ENCODE measurements at regions not wholly inside any gene's neighbourhood (a gene's known extent, or its start where the extent isn't known, plus 50 kb on each side); places are given as distances from the start of the nearest gene placed in this dataset.

GRCh38 chr3:20890111-20890519 is 704.1 kb upstream of the SGO1 start:
- H3K4me1 ChIP-seq (ENCODE audit: control insufficient read depth, insufficient read depth, low read length): no peaks in the 10 kb centered on the region
- no peak for DNase-seq
- H3K4me3 ChIP-seq (ENCODE audit: low read length): no peak overlapping the region
- no peaks in the 10 kb centered on the region for H3K27me3 ChIP-seq (ENCODE audit: control insufficient read depth, insufficient read depth, low read length)
- H3K9me3 ChIP-seq (replicated peaks; ENCODE audit: control insufficient read depth, low read depth, low read length): no peaks in the 10 kb centered on the region
- H3K27ac ChIP-seq (ENCODE audit: low read length): no peak overlapping the region
- no CpG with 5 or more reads among the region's 2 CpGs for WGBS (ENCODE audit: insufficient coverage)
- H3K36me3 ChIP-seq (ENCODE audit: control insufficient read depth, insufficient read depth, low read length): no peaks in the 10 kb centered on the region

DNA sequence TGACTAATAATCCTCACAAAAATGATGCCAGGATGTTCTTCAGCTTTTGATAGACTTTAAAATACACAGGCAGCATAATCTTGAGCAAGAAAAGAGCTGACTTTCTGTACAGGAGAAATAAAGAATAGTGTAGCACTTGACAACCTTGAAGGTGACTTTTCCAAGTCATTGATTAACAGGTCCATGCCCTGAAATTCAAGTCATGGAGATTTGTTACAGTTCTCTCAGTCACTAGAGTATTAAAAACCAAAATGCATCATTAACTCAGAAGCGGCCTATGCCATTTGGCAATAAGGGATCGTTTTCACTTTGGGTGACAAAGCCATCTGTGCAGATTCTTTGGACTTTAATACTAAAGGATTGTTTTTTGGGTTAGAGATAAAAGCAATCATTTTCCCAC is 692.7 kb upstream of the SGO1 start:
- Histone ChIP-seq H3K27me3 (ENCODE audit: control insufficient read depth, insufficient read depth, low read length) (no peaks in the 10 kb centered on the region), H3K4me1 (ENCODE audit: control insufficient read depth, insufficient read depth, low read length) (no peaks in the 10 kb centered on the region), H3K36me3 (ENCODE audit: control insufficient read depth, insufficient read depth, low read length) (no peaks in the 10 kb centered on the region), H3K4me3 (ENCODE audit: low read length) (no peak overlapping the region), H3K27ac (ENCODE audit: low read length) (no peak overlapping the region), H3K9me3 (replicated peaks; ENCODE audit: control insufficient read depth, low read depth, low read length) (peaks cover 2% of the 10 kb centered on the region)
- DNase-seq: no peak
- WGBS (ENCODE audit: insufficient coverage): no CpG with 5 or more reads among the region's 2 CpGs

DNA sequence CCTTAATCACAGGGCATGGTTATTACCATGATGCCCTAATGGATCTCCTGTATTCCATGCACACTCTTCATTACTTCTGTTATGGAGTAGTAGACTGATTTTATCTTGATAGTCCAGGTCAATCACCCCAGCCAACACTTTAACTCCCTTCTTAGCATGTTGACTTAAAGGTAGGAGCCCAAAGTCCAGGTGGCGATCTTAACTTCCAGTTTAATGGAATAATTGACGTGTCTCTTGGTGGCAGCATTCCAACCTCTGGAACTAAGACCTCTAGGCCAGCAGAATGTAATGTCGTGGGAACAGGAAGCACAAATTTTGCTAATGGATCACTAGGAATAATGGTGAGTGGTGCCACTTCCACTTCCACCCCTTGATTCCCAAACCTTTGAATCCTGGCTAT is 687.2 kb upstream of the SGO1 start:
- Histone ChIP-seq H3K36me3 (ENCODE audit: control insufficient read depth, insufficient read depth, low read length) (no peaks in the 10 kb centered on the region), H3K27ac (ENCODE audit: low read length) (no peak overlapping the region), H3K4me1 (ENCODE audit: control insufficient read depth, insufficient read depth, low read length) (no peaks in the 10 kb centered on the region), H3K4me3 (ENCODE audit: low read length) (no peak overlapping the region), H3K9me3 (replicated peaks; ENCODE audit: control insufficient read depth, low read depth, low read length) (peaks cover 2% of the 10 kb centered on the region), H3K27me3 (ENCODE audit: control insufficient read depth, insufficient read depth, low read length) (no peaks in the 10 kb centered on the region)
- no peak for DNase-seq
- 80% methylated on average over 1 of the region's 3 CpGs for WGBS (ENCODE audit: insufficient coverage)

DNA sequence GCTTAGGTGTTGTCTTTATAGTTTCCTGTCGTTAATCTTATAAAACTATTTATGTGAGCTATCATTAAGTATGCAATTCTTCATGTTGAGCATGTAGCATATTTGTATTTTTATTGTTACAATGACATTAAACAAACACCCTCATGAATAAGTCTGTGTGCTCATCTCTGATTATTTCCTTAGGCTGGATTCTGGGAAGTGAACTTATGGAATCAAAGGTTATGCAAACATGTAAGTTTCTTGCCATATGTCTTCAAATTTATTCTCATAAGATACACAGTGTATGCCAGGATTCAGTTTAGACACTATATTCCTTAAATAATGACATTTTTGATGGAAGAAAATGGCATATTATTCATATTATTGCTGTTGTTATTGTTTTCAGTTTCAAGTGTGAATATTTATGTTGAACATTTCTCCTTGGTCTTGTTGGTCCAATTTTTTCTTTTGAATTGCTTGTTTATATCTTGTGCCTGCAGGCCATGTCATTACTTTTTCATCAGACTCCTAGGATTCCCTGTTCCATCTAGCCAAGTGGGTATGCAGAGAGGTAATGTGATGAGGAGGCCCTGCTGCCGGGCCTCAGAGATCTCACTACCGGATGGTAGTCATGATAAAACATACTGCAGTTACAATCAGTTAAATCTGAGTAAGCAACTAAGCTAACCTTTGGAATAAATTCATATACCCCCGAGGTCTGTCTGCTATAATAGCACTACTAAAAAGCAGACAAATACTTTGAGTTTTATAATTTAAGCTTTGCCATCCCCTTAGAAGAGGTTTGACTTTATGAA is 684.3 kb upstream of the SGO1 start:
- peaks cover under 1% of the 10 kb centered on the region for H3K9me3 ChIP-seq (replicated peaks; ENCODE audit: control insufficient read depth, low read depth, low read length)
- no CpG with 5 or more reads among the region's 4 CpGs for WGBS (ENCODE audit: insufficient coverage)
- no peak for DNase-seq
- no peaks in the 10 kb centered on the region for H3K27me3 ChIP-seq (ENCODE audit: control insufficient read depth, insufficient read depth, low read length)
- no peaks in the 10 kb centered on the region for H3K36me3 ChIP-seq (ENCODE audit: control insufficient read depth, insufficient read depth, low read length)
- no peaks in the 10 kb centered on the region for H3K4me1 ChIP-seq (ENCODE audit: control insufficient read depth, insufficient read depth, low read length)
- H3K4me3 ChIP-seq (ENCODE audit: low read length): no peak overlapping the region
- H3K27ac ChIP-seq (ENCODE audit: low read length): no peak overlapping the region

GRCh38 chr3:20865803-20866202 is 679.8 kb upstream of the SGO1 start:
- no peak overlapping the region for H3K27ac ChIP-seq (ENCODE audit: low read length)
- H3K4me1 ChIP-seq (ENCODE audit: control insufficient read depth, insufficient read depth, low read length): no peaks in the 10 kb centered on the region
- no peaks in the 10 kb centered on the region for H3K36me3 ChIP-seq (ENCODE audit: control insufficient read depth, insufficient read depth, low read length)
- H3K4me3 ChIP-seq (ENCODE audit: low read length): no peak overlapping the region
- H3K9me3 ChIP-seq (replicated peaks; ENCODE audit: control insufficient read depth, low read depth, low read length): peaks cover 2% of the 10 kb centered on the region
- H3K27me3 ChIP-seq (ENCODE audit: control insufficient read depth, insufficient read depth, low read length): no peaks in the 10 kb centered on the region
- no peak for DNase-seq

DNA sequence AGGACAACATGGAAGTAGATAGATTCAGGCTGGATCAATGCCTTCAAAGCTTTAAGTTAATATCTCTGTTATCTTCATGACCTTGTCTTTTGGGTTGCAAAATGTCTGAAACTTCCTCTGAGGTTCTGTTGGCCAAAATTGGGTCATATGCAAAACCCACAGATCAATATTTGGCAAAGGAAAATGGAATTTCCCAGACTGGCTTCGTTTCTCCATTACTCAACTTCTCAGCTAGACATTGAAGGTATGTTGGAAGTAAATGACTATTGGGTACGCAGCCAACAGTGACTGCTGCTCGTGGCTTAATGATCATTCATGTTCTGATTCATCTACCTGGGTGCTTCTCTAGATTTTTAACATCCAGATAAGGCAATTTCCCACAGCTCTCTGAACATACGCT is 675.4 kb upstream of the SGO1 start:
- DNase-seq: no peak
- Histone ChIP-seq H3K27ac (ENCODE audit: low read length) (no peak overlapping the region), H3K27me3 (ENCODE audit: control insufficient read depth, insufficient read depth, low read length) (no peaks in the 10 kb centered on the region), H3K4me3 (ENCODE audit: low read length) (no peak overlapping the region), H3K9me3 (replicated peaks; ENCODE audit: control insufficient read depth, low read depth, low read length) (peaks cover 2% of the 10 kb centered on the region), H3K36me3 (ENCODE audit: control insufficient read depth, insufficient read depth, low read length) (no peaks in the 10 kb centered on the region), H3K4me1 (ENCODE audit: control insufficient read depth, insufficient read depth, low read length) (no peaks in the 10 kb centered on the region)
- WGBS (ENCODE audit: insufficient coverage): 67% methylated on average over 2 of the region's 4 CpGs

DNA sequence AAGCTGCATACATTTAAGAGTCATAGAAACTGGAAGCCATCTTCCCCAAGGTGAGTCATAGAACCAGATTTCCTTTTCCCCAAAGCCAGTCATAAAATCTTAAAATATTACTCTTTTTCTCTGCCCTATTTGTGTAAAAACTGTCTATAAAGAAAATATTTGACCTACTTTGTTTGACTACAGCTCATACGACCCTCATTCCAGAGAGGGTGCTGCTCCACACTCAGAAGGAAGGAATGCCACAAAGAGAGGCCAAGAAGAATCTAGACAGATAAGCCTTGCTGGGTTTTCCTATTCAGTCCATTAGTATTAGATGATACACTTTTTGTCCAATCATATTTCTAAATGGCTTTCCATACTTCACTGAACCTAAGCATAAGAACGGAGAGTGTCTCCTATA is 671.6 kb upstream of the SGO1 start:
- no peak overlapping the region for H3K27ac ChIP-seq (ENCODE audit: low read length)
- H3K9me3 ChIP-seq (replicated peaks; ENCODE audit: control insufficient read depth, low read depth, low read length): no peaks in the 10 kb centered on the region
- H3K4me3 ChIP-seq (ENCODE audit: low read length): no peak overlapping the region
- WGBS (ENCODE audit: insufficient coverage): no CpG with 5 or more reads among the region's 2 CpGs
- no peaks in the 10 kb centered on the region for H3K27me3 ChIP-seq (ENCODE audit: control insufficient read depth, insufficient read depth, low read length)
- H3K36me3 ChIP-seq (ENCODE audit: control insufficient read depth, insufficient read depth, low read length): no peaks in the 10 kb centered on the region
- no peak for DNase-seq
- H3K4me1 ChIP-seq (ENCODE audit: control insufficient read depth, insufficient read depth, low read length): no peaks in the 10 kb centered on the region

DNA sequence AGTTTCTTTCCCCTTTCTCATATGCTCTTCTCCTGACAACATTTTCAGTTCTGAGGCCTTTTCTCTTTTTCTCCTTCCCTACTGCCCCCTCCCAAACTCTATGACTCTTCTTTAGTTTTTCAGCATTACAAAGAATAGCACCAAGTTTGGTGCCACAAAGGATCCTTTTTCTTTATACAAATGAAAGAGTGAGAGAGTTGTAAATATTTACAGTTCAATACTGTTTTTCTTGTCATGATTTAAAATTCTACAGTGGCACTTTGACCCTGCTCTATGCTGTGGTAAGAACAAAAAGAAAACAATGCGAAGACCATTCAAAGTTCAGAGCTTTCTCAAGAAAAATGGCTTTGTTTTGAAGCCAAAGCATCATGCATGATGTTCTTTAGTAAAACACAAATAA is 667.9 kb upstream of the SGO1 start:
- WGBS (ENCODE audit: insufficient coverage): no CpG with 5 or more reads among the region's 1 CpG
- no peaks in the 10 kb centered on the region for H3K9me3 ChIP-seq (replicated peaks; ENCODE audit: control insufficient read depth, low read depth, low read length)
- H3K27me3 ChIP-seq (ENCODE audit: control insufficient read depth, insufficient read depth, low read length): no peaks in the 10 kb centered on the region
- H3K27ac ChIP-seq (ENCODE audit: low read length): no peak overlapping the region
- H3K4me1 ChIP-seq (ENCODE audit: control insufficient read depth, insufficient read depth, low read length): no peaks in the 10 kb centered on the region
- no peaks in the 10 kb centered on the region for H3K36me3 ChIP-seq (ENCODE audit: control insufficient read depth, insufficient read depth, low read length)
- no peak overlapping the region for H3K4me3 ChIP-seq (ENCODE audit: low read length)
- peak; percentile 17 for DNase-seq

GRCh38 chr3:20852712-20853111 is 666.7 kb upstream of the SGO1 start:
- WGBS (ENCODE audit: insufficient coverage): 90% methylated on average over 2 of the region's 2 CpGs
- no peaks in the 10 kb centered on the region for H3K4me1 ChIP-seq (ENCODE audit: control insufficient read depth, insufficient read depth, low read length)
- H3K36me3 ChIP-seq (ENCODE audit: control insufficient read depth, insufficient read depth, low read length): no peaks in the 10 kb centered on the region
- H3K9me3 ChIP-seq (replicated peaks; ENCODE audit: control insufficient read depth, low read depth, low read length): no peaks in the 10 kb centered on the region
- H3K27ac ChIP-seq (ENCODE audit: low read length): no peak overlapping the region
- DNase-seq: no peak
- H3K27me3 ChIP-seq (ENCODE audit: control insufficient read depth, insufficient read depth, low read length): no peaks in the 10 kb centered on the region
- H3K4me3 ChIP-seq (ENCODE audit: low read length): no peak overlapping the region

GRCh38 chr3:20849975-20850374 is 664.0 kb upstream of the SGO1 start:
- 100% methylated on average over 1 of the region's 5 CpGs for WGBS (ENCODE audit: insufficient coverage)
- Histone ChIP-seq H3K4me1 (ENCODE audit: control insufficient read depth, insufficient read depth, low read length) (no peaks in the 10 kb centered on the region), H3K36me3 (ENCODE audit: control insufficient read depth, insufficient read depth, low read length) (no peaks in the 10 kb centered on the region), H3K9me3 (replicated peaks; ENCODE audit: control insufficient read depth, low read depth, low read length) (no peaks in the 10 kb centered on the region), H3K27me3 (ENCODE audit: control insufficient read depth, insufficient read depth, low read length) (no peaks in the 10 kb centered on the region), H3K4me3 (ENCODE audit: low read length) (no peak overlapping the region), H3K27ac (ENCODE audit: low read length) (no peak overlapping the region)
- DNase-seq: no peak

GRCh38 chr3:20846832-20847231 is 660.8 kb upstream of the SGO1 start:
- Histone ChIP-seq H3K9me3 (replicated peaks; ENCODE audit: control insufficient read depth, low read depth, low read length) (no peaks in the 10 kb centered on the region), H3K4me3 (ENCODE audit: low read length) (no peak overlapping the region), H3K27me3 (ENCODE audit: control insufficient read depth, insufficient read depth, low read length) (no peaks in the 10 kb centered on the region), H3K36me3 (ENCODE audit: control insufficient read depth, insufficient read depth, low read length) (no peaks in the 10 kb centered on the region), H3K4me1 (ENCODE audit: control insufficient read depth, insufficient read depth, low read length) (no peaks in the 10 kb centered on the region), H3K27ac (ENCODE audit: low read length) (no peak overlapping the region)
- DNase-seq: no peak
- 20% methylated on average over 1 of the region's 3 CpGs for WGBS (ENCODE audit: insufficient coverage)
